GM21786 (cell line): ENCODE measurements at regions not wholly inside any gene's neighbourhood (a gene's known extent, or its start where the extent isn't known, plus 50 kb on each side); places are given as distances from the start of the nearest gene placed in this dataset.
"Not testable (repeated sequence)": the region's sequence is repeated elsewhere in the genome, so short reads cannot be mapped to it uniquely, and the experiment has no call there.

Source experiments
- ATAC-seq: cut with Tn5 transposase; IDR thresholded peaks from one replicate; pipeline ENCODE4 v1.9.1; 2021; ENCODE audit not compliant: unreplicated experiment

DNA sequence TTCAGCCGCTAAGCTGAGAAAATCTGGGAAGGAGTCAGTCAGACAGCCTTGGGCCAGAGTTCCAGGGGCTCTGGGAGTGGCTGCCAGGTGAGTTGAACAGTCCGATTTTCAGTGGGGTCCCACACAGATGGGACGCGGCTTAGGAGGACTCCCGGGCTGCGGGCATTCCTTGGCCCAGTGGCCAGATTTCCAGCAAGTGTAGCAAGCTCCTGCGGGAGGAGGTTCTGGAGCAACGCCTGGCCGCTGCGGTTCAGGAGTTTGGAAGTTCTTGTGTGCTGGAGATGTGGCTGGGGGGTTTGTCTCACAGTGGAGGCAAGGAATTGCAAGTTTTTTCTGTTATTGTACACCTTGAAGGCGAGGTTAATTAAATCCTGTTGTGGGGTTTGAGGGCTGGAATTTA, 1020.1 kb upstream of the MANEA start:
- not testable (repeated sequence) for ATAC-seq

DNA sequence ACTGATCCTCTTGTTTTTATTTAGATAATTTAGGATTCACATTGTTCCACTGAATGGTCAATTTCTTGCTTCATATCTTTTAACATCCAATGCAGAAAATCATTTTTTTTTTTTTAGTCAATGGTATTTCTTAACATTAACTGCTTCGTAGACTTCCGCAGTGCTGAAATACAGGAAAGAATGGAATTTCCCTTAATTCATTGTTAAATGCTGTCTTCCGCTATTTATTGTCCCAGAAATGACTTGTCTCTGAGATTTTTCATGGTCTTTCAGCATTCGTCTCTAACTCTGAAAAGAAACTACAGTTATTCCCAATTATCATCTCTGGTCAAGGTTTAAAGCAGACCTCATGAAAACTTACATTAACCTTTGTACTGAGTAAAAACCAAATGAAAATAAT, 1029.1 kb upstream of the MANEA start:
- ATAC-seq: no peak

DNA sequence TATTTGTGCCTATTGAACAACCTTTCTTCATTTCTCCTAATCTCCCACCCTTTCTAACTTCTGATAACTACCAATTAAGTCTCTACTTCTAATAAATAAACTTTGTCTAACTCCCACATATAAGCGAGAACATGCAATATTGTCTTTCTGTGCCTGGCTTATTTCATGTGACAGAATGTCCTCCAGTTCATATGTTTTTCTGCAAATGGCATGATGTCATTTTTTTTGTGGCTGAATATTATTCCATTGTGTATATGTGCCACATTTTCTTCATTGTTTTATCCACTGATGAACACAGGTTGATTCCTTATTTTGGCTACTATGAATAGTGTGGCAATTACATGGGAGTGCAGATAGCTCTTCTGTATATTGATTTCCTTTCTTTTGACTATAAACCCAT, 1041.5 kb upstream of the MANEA start:
- ATAC-seq: no peak

DNA sequence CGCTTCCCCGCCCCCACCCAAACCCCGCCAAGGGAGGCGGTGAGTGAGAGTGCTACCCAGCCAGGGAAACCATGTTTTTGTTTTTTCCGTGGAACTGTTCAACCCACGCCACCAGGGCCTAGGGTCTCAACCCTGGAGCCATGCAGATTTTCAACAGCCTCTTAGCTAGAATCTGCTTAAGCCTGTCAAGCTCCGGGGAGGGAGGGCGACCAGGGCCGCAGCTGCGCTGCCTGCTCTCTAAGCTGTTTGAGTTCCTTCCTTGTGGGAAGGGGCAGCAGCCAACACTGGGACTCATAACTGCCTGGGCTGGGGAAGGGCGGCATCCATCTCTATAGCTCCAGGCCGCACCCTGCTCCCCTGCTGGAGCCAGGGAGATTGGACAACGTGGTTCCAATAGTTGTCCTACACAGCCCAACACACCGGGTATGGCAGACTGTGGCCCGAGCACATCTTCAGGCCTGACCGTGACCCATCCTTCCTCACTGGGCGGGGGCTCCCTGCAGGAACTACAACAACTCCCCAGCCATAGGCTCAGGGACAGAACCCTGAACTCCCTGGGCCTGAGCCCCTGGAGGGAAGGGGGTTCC, 1065.7 kb upstream of the MANEA start:
- no peak for ATAC-seq

DNA sequence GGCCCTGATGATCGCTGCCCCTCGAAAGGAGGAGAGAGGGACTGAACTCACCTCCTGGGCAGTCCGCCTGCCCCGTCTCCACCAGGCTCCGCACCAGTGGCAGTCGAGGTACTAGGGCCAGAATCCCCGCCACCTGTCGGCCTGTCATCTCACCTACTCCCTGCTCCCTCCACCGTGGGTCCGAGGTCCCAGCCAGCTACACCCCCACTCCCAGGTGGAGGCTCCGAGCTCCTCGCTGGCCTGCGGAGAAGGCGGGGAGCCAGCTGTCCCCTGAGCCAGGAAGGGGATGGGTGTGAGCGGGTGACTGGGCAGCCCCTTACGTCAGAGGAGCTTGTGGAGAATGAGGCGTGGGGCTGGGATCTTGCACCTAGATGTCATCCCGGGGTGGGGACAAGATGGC, 1066.5 kb upstream of the MANEA start:
- ATAC-seq: no peak

DNA sequence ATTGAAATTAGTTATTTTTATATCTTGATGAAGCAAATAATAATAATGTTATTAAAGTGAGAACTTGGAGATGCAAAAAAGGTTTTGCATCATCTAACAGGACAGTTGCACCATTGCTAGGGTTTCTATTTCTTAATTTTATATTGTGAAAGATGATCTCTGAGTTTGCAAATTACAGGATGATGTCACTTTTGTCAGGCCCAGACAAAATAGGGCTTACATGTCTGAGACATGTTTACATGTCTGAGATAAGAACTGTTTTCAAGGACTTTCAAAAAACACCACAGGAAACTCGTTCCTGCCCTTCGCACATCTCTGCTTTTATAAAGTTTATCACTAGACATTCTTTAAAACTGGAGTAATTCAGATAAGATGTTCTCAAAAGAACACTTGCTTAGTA, 1075.8 kb upstream of the MANEA start:
- no peak for ATAC-seq

DNA sequence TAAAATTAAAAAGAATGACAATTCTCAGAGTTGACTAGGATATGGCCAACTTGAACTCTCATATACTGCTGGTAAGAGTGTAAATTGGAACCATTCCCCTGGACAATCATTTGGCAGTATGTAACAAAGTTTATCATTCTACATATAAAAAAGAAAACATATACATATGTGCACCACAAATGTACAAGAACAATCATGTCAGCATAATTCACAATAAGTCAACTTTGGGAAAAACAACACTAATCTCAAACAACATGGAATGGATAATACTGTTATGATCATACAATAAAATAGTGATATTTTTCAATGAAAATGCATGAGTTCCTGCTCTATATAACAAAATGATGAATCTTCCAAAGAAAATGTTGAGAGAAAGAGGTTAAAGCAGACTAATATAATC, 1078.7 kb upstream of the EPHA7 start:
- no peak for ATAC-seq

DNA sequence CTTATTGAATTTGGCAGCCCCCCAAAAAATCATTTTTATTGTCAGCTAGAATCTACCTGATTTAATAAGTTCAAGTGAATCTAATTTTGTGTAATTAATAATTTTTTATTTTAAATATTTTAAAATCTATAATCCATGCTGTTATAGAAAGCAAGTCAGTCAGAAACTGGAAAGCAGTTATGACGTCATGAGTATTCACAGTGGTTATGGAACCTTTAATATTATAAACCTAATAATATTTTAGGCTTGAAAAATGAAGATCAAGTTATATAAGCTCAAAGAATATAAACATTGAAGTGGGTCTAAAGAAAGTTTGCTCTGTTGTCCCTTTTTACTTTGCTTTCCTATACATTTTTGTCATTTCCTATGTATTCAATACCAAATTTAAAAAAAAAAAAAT, 1075.1 kb upstream of the EPHA7 start:
- no peak for ATAC-seq

DNA sequence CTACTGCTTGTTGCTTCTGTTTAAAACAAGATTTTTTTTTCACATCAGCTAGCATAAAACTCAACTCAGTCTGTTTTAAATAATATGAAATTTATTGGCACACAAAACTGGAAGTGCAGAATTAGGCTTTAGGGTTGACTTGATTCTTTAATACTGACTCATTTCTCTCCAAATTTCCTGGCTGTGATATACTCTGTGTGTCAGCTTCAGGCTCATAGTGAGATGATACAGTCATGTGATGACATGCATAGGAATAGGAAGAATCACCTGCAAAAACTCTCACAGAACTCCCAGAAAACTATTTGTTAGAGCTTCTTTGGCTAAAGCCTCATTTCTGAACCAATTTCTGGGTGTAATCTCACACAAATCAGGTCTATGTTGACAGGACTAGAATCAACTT, 1068.0 kb upstream of the EPHA7 start:
- no peak for ATAC-seq

DNA sequence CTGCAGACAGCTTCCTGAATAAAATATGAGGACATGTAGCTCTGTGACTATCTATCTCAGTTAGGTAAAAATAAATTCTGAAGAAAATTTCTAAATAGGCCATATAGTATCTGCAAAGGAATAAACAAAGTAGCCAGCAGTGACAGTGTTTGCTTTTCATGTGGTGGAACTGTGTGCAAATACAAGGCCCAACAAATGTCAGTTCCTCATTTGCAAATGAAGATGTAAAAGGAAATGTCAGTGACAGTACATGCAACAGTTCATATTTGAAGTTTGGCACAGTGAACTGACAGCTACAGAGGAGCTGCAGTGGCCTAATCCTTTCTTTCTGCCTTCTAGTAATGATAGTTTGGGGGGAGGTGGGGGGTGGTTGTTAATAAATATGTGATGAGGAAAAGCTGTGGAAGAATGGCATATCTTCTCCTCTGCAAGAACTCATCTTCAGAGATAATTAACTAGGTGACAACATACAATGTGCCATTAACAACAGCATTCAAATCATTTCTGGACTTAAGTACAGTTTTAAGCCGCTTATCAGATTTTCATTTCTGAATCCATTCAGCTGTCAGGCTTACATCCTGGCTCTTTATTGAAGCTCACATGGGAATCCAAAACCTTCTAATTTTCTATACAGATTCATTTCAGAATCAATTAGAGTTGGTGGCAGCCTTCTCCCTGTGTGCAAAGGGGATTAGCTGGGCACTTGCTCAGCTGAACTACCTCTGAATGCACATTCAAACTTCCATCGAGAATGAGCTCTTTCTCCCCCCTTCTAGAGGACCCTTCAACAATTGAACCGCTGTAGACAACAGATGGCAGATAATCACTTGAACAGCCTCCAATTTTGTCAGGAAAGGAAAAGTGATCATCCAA, 1059.0 kb upstream of the EPHA7 start:
- ATAC-seq: no peak

DNA sequence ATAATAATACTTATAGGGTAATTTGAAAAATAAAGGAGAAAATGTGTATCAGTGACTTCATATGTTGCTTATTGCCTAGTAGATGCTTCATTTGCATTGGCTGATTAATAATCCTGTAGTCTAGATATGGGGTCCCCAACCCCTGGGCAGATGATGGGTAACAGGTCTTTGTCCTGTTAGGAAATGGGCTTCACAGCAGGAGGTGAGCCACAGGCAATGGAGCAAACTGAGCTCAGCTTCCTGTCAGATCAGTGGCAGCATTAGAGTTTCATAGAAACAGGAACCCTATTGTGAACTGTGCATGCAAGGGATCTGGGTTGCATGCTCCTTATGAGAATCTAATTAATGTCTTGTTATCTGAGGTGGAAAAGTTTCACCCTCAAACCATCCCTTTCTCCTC, 1049.5 kb upstream of the EPHA7 start:
- ATAC-seq: no peak

DNA sequence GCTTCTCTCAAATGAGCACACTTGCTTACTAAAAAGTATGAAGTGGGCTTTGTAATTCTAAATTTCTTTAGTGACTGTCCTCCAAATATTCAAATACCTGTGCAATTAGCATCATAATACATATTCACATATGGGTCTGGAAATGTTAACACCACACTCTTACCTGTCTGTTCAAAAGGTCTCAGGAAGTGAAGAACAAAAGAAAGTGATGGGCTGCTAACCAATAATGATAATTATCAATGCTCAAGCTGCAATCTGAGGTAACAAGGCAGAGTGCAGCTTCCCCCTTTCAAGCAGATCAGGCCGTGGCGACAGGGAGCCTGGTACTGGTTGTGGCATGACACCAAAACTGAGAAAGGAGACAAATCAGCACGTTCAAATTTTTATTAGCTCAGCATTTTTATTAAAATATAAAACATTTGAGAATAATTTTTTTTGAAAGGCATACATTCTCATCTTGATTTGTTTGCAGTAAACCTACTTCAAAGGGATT, 1044.7 kb upstream of the EPHA7 start:
- ATAC-seq: no peak

DNA sequence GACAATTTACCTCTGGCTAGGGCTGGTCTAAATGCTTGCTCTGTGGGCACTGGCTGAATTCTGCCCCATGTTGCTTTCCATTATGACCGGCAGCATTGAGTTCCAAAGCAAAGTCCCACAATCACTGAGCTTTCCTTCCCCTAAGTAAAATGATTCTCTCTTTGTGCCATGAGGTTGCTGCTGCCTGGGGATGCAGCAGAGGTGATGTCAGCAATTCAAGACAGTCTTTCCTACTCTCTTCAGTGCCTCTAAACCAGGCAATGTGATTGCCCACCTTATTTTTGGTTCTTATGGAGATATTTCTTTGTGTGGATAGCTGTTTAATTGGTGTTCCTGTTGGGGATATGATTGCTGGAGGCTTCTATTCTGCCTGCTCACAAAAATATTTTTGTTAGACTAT, 1043.9 kb upstream of the EPHA7 start:
- ATAC-seq: no peak

DNA sequence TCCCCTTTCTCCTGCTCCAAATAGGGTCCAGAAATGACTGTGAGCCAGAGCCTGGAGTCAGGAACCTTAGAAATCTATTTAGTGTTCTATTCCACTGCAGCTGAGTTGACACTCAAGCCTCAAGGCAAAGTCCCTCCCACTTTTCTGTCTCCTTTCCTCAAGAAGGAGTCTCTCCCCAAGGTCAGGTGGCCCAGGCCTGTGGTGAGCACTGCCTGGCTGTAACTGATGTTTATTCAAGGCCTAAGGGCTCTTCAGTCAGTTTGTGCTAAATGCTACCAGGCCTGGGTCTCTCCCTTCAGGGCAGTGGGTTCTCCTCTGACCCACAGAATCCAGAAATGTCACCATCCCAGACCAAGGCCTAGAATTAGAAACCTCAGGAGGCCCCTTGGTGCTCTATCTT, 1042.9 kb upstream of the EPHA7 start:
- ATAC-seq: no peak

DNA sequence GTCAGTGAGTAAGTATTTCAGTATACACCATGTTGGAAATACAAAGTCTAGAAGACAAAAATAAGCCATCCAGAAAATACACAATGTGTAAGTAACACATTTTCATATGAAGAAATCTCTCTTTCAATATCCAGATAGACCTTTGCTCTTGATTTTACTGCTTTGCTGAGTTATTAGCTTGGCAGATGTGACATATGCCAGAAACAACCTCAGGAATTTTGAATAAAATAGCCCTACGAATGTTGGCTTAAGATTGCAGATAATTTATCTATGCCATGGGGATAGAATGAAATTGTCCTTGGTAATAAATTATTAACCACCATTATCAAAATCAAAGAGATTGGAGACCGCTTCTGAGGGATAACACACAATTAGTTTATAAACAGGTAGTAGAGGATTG, 1036.9 kb upstream of the EPHA7 start:
- ATAC-seq: no peak

DNA sequence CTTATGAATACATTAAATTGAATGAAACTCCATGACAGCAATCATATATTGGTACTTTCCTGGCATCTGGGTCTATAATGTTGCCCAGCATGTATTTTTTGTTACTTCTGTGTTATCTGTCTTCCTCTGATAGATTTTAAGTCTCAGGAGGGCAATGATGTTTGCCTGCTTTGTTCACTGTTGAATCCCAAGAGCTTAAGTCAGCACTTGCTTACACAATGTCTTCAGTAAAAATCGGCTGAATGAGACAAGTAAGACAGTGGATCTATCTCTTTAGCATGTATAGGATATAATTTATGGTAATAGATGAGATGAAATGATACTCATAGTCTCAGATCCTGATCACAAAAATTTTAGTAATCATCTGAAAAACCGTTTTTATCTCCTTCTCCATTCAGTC, 1034.9 kb upstream of the EPHA7 start:
- ATAC-seq: no peak

DNA sequence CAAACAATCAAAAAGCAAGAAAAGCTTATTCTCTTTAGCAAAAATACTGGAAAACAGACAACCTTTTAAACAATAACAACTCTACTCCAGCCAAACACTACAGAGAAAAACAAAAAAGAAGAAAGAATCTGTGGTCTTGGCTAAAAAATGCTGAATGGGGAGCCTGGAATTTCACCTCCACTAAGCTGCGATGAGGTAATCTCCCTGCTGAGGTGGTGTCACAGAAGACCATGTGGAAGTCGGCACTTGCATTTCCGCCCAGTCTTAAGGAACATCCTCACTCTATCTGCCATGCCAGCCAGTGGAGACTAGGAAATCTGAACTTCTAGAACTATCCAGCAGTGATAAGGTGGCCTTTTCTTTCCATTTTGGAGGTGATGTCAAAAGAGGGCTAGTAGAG, 1026.8 kb upstream of the EPHA7 start:
- ATAC-seq: no peak

DNA sequence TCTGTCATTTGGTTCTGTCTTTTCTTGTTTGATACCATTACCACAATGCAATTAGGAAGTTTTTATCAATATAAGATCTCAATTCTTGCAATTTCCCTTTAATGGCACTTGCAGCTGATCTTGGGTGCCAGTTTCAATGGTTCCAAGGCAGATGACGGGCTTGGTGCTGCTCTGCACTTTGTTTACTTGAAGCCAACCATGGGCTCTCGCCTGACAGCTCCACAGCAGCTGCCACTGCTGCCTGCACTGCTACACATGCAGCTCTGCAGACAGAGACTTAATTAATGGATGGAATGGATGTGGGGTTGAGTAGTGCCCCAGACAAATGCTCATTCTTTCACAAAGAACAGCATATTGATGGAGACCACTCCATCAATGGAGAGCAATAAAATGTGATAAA, 1024.3 kb upstream of the EPHA7 start:
- no peak for ATAC-seq

DNA sequence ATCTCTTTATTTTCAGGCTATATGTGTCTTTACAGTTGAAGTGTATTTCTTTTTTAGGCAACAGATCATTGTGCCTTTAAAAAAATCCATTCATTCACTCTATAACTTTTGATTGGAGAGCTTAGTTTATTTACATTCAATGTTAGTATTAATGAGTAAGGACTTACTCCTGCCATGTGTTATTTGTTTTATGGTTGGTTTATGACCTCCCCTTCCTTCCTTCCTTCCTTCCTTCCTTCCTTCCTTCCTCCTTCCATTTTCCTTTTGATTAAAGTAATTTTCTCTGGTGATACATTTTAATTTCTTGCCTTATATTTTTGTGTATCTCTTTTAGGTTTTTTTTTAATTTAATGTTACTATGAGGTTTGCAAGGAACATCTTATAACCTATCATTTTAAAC, 1005.3 kb upstream of the EPHA7 start:
- ATAC-seq: no peak

DNA sequence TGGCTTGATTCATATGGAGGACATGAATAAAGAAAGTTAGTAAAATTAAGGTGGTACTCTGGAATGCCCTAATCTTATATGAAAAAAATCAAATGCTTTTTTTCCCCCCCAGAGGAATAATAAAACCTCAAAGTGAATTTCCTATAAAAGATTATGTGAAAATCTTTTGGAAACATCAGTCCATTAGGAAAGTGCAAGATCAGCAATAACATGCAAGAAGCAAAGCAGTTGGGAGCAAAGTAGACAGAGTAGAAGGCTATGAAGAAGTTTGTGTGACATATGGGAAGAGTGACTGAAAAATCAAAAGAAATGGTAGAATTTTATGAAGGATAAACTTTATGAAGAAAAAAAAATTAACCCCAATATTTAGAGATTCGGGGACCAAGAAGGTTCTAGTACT, 998.0 kb upstream of the EPHA7 start:
- ATAC-seq: no peak

DNA sequence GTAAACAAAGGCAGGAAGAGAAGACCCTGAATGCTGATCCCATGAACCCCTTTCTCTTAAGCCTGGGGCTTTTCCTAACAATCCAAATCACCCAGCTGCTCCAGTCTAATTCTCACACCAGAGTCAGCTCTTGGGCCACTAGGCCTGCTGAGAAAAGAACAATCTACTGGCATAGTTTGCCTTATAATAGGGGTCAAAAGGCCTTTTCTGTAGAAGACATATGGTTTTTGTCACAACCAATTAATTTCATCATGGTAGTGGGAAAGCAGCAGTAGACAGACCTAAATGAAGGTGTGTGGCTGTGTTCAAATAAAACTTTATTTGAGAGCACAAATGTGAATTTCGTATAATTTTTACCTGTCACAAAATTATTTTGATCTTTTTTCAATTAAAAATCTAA, 994.7 kb upstream of the EPHA7 start:
- no peak for ATAC-seq

DNA sequence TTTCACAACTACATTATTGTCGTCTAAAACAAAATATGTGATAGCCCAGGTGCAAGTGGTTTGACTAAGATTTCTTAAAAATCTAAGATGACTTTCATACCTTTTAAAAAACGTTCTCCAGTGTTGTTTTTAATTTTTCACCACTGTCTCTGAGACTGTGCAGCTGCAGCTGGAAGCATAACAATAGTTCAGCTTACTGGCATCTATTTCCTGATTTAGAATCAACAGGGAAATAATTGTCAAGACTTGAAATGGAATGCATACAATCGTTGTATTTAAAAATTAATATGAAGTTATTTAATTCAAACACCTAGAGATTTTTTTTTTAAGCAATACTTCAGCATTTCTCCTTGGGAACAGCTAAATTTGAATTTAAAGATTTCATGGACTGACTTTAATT, 982.0 kb upstream of the EPHA7 start:
- no peak for ATAC-seq

DNA sequence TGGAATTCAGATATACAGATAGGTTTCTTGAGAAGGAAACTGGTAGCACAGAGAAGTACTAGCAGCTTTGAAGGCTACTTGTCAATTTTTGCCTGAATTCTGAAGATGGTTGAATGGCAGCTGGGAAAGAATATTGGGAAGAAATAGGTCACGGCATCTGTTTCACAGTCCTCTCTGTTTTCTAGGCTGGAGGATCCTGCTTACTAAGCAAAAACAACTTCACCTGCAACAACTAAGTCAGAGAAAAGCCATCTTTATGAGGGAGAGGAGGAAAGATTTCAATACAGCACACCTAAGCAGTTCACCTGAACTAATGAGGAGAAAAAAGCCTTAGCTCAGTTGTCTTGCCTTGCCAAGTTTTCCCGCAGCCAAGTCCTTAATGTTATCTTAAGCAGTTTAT, 975.5 kb upstream of the EPHA7 start:
- no peak for ATAC-seq
